DND-41 (cell line): ENCODE measurements at regions not wholly inside any gene's neighbourhood (a gene's known extent, or its start where the extent isn't known, plus 50 kb on each side); places are given as distances from the start of the nearest gene placed in this dataset.

Source experiments
- ATAC-seq: fragments of 200-7000 bp; cut with Tn5 transposase; 3 replicates; pipeline ENCODE4 v1.9.1; 2021; ENCODE audit warnings: low read depth; ENCODE audit not compliant: insufficient read depth
- DNase-seq: peaks from one replicate; pipeline ENCODE4 v3.0.0-alpha.2; 2020
- H2AFZ ChIP-seq: 2 replicates; pipeline ENCODE4 v1.6.0; 2012; ENCODE audit warnings: low read depth, low read length
- H3K27ac ChIP-seq: 2 replicates; pipeline ENCODE4 v1.5.1; 2012; ENCODE audit warnings: low read length, inconsistent platforms
- H3K27me3 ChIP-seq: fragments of 200-600 bp; sonication (generic); 2 replicates; pipeline ENCODE4 v1.6.0; 2012; ENCODE audit warnings: low read length, mild to moderate bottlenecking, inconsistent platforms; ENCODE audit not compliant: insufficient read depth, poor library complexity
- H3K36me3 ChIP-seq: 2 replicates; pipeline ENCODE4 v1.5.1; 2012; ENCODE audit warnings: low read length, inconsistent platforms; ENCODE audit not compliant: insufficient read depth
- H3K4me1 ChIP-seq: 2 replicates; pipeline ENCODE4 v1.5.1; 2012; ENCODE audit warnings: mild to moderate bottlenecking, low read length; ENCODE audit not compliant: insufficient read depth
- H3K4me2 ChIP-seq: 2 replicates; pipeline ENCODE4 v1.6.0; 2012; ENCODE audit warnings: mild to moderate bottlenecking, moderate library complexity, low read length, inconsistent platforms; ENCODE audit not compliant: insufficient read depth
- H3K4me3 ChIP-seq, 2 experiments: fragments of 200-600 bp in 1 of 2; shearing (Covaris generic) in 1 of 2; 2 replicates each; pipeline ENCODE4 v1.5.1; 2012 to 2016; ENCODE audit warnings: inconsistent platforms in 2 of 2, low read length in 2 of 2, mild to moderate bottlenecking in 2 of 2, low read depth in 1 of 2, moderate library complexity in 1 of 2
- H3K79me2 ChIP-seq: 2 replicates; pipeline ENCODE4 v1.6.0; 2012; ENCODE audit warnings: low read length, inconsistent platforms; ENCODE audit not compliant: insufficient read depth
- H3K9ac ChIP-seq: 2 replicates; pipeline ENCODE4 v1.6.0; 2012; ENCODE audit warnings: low read depth, mild to moderate bottlenecking, inconsistent platforms, low read length, moderate library complexity
- H3K9me3 ChIP-seq: 2 replicates; pipeline ENCODE4 v1.5.1; 2012; ENCODE audit warnings: low read length, moderate library complexity, mild to moderate bottlenecking, inconsistent platforms; ENCODE audit not compliant: insufficient read depth, severe bottlenecking
- H4K20me1 ChIP-seq: 2 replicates; pipeline ENCODE4 v1.6.0; 2012; ENCODE audit warnings: low read length; ENCODE audit not compliant: insufficient read depth
- CTCF ChIP-seq: IDR thresholded peaks from 2 replicates; pipeline ENCODE4 v1.5.1; 2012; ENCODE audit warnings: borderline replicate concordance, low read length, moderate library complexity, mild to moderate bottlenecking; ENCODE audit not compliant: poor library complexity, severe bottlenecking; ENCODE audit errors: extremely low read depth
- EZH2 ChIP-seq: IDR thresholded peaks from 3 replicates; pipeline ENCODE4 v1.6.1; 2012; ENCODE audit warnings: borderline replicate concordance, low read depth, mild to moderate bottlenecking, moderate library complexity, low read length, inconsistent platforms; ENCODE audit not compliant: severe bottlenecking

GRCh38 chr22:49546811-49547585 lies 280.7 kb downstream of the BRD1 start:
- Histone ChIP-seq H3K36me3 (no peaks in the 10 kb centered on the region), H2AFZ (no peak overlapping the region), H3K4me3 (no peak overlapping the region), H3K9me3 (no peaks in the 10 kb centered on the region), H4K20me1 (no peaks in the 10 kb centered on the region), H3K27ac (no peak overlapping the region), H3K4me2 (no peak overlapping the region), H3K79me2 (no peaks in the 10 kb centered on the region), H3K4me1 (no peaks in the 10 kb centered on the region), H3K27me3 (no peaks in the 10 kb centered on the region), H3K9ac (no peak overlapping the region)
- DNase-seq (no peak), ATAC-seq (no peak)
- TF ChIP-seq EZH2 (no peak), CTCF (no peak)

GRCh38 chr22:49545606-49546005 lies 282.1 kb downstream of the BRD1 start:
- no peaks in the 10 kb centered on the region for H3K4me1 ChIP-seq
- no peaks in the 10 kb centered on the region for H4K20me1 ChIP-seq
- H3K4me2 ChIP-seq: no peak overlapping the region
- DNase-seq (no peak), ATAC-seq (no peak)
- no peaks in the 10 kb centered on the region for H3K9me3 ChIP-seq
- H3K4me3 ChIP-seq: no peak overlapping the region
- TF ChIP-seq CTCF (no peak), EZH2 (no peak)
- no peak overlapping the region for H3K9ac ChIP-seq
- no peaks in the 10 kb centered on the region for H3K79me2 ChIP-seq
- no peak overlapping the region for H3K27ac ChIP-seq
- no peaks in the 10 kb centered on the region for H3K36me3 ChIP-seq
- no peaks in the 10 kb centered on the region for H3K27me3 ChIP-seq
- H2AFZ ChIP-seq: no peak overlapping the region

- H4K20me1 ChIP-seq: no peaks in the 10 kb centered on the region
- no peak overlapping the region for H3K27ac ChIP-seq
- no peak for ATAC-seq
- H2AFZ ChIP-seq: no peak overlapping the region
- DNase-seq: no peak
- no peaks in the 10 kb centered on the region for H3K4me1 ChIP-seq
- H3K27me3 ChIP-seq: no peaks in the 10 kb centered on the region
- H3K9me3 ChIP-seq: no peaks in the 10 kb centered on the region
- no peak overlapping the region for H3K4me3 ChIP-seq
- no peaks in the 10 kb centered on the region for H3K79me2 ChIP-seq
- H3K4me2 ChIP-seq: no peak overlapping the region
- no peak overlapping the region for H3K9ac ChIP-seq
- TF ChIP-seq EZH2 (no peak), CTCF (no peak)
- no peaks in the 10 kb centered on the region for H3K36me3 ChIP-seq
Measured at GRCh38 chr22:49544286-49544685, 283.4 kb downstream of the BRD1 start.

- H3K9ac ChIP-seq: no peak overlapping the region
- H3K4me1 ChIP-seq: no peaks in the 10 kb centered on the region
- H3K36me3 ChIP-seq: no peaks in the 10 kb centered on the region
- H3K79me2 ChIP-seq: no peaks in the 10 kb centered on the region
- no peaks in the 10 kb centered on the region for H3K9me3 ChIP-seq
- ATAC-seq (no peak), DNase-seq (no peak)
- no peaks in the 10 kb centered on the region for H3K27me3 ChIP-seq
- TF ChIP-seq EZH2 (no peak), CTCF (no peak)
- H3K27ac ChIP-seq: no peak overlapping the region
- no peak overlapping the region for H3K4me2 ChIP-seq
- no peak overlapping the region for H2AFZ ChIP-seq
- no peaks in the 10 kb centered on the region for H4K20me1 ChIP-seq
- no peak overlapping the region for H3K4me3 ChIP-seq
Measured at GRCh38 chr22:49543876-49544275, 283.8 kb downstream of the BRD1 start.
